VCaP (cell line): ENCODE measurements at regions not wholly inside any gene's neighbourhood (a gene's known extent, or its start where the extent isn't known, plus 50 kb on each side); places are given as distances from the start of the nearest gene placed in this dataset.
"Not testable (repeated sequence)": the region's sequence is repeated elsewhere in the genome, so short reads cannot be mapped to it uniquely, and the experiment has no call there.

Experiments used
- H3K27ac ChIP-seq: fragments of 450-650 bp; 2 replicates; pipeline ENCODE4 v1.5.1; 2017
- TF ChIP-seq, protein P1 (sequence below): fragments of 450-650 bp; conservative IDR thresholded peaks from 2 replicates; pipeline ENCODE4 v1.5.1; 2017; ENCODE audit warnings: mild to moderate bottlenecking, moderate library complexity

DNA sequence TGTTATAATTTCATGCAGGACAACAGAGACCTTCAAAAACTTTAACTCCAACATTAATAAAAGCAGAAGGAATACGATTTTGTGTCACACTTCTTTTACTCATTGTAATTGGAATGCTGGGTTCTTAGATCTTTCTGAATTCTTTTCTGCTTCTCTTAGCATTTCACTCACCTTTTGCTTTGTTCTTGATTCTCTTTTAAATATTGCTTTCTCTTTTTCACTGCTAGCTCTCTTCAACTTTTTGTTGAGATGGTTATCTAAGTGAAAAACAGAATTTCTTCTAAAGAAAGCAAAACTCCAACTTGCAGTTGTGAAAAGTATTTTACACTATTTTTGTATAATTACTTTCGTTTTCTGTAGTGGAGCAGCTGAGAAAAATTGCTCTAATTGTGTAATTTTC, 212.6 kb upstream of the KIF2A start:
- TF ChIP-seq, protein P1, sequence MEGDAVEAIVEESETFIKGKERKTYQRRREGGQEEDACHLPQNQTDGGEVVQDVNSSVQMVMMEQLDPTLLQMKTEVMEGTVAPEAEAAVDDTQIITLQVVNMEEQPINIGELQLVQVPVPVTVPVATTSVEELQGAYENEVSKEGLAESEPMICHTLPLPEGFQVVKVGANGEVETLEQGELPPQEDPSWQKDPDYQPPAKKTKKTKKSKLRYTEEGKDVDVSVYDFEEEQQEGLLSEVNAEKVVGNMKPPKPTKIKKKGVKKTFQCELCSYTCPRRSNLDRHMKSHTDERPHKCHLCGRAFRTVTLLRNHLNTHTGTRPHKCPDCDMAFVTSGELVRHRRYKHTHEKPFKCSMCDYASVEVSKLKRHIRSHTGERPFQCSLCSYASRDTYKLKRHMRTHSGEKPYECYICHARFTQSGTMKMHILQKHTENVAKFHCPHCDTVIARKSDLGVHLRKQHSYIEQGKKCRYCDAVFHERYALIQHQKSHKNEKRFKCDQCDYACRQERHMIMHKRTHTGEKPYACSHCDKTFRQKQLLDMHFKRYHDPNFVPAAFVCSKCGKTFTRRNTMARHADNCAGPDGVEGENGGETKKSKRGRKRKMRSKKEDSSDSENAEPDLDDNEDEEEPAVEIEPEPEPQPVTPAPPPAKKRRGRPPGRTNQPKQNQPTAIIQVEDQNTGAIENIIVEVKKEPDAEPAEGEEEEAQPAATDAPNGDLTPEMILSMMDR = no peak
- H3K27ac ChIP-seq = no peak overlapping the region

DNA sequence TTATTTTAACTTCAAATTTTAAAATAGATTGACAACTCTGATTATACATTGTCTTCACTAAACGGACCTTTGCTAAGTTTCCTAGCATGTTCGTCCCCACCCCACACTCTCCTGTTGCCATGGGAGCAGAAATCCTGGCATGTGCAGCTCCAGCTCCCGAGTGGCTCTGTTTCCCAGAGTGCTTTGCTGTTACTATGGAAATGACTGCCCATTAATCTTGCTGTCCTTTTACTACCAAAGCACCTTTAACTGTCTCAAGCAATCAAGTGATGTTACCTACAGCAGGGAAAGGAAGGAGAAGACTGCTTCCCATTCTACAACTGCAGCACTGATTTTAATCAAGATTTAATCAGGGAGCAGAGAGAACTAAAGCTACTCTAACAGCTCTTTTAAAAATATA, 212.0 kb upstream of the KIF2A start:
- TF ChIP-seq, protein P1 = no peak
- peak overlapping the region; percentile 45 for H3K27ac ChIP-seq

DNA sequence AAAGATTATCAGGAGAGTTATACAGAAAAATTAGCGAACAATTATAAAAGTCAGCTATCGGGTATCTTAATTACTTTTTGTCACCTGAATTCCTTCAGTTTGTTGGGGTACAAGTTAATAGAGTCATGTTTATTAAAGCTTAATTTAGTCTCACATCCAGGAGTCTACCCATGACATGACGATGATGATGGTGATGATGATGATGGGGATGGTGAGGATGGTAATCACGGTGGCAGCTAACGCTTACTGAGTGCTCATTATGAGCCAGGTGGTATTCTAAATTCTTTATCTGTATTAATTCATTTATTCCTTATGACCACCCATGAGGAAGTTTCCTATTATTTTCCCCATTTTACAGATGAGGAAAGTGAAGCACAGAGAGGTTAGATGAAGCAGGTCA, 208.6 kb upstream of the KIF2A start:
- TF ChIP-seq, protein P1 = no peak
- H3K27ac ChIP-seq = no peak overlapping the region

DNA sequence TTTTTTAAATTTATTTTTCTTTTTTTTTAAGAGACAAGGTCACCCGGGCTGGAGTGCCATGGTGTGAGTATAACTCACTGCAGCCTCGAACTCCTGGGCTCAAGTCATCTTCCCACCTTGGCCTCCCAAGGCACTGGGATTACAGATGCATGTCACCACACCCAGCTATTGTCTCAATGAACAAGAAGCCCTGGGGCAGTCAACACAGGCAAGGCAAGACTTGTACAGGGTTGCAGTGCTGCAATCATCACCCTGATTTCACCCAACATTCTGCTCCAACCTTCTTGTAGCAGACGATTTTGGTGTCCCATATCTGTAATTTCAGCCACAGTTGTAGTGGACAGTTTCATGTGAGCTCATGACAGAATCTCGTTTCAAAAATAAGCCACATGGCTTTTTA, 205.8 kb upstream of the KIF2A start:
- TF ChIP-seq, protein P1 = no peak
- no peak overlapping the region for H3K27ac ChIP-seq

DNA sequence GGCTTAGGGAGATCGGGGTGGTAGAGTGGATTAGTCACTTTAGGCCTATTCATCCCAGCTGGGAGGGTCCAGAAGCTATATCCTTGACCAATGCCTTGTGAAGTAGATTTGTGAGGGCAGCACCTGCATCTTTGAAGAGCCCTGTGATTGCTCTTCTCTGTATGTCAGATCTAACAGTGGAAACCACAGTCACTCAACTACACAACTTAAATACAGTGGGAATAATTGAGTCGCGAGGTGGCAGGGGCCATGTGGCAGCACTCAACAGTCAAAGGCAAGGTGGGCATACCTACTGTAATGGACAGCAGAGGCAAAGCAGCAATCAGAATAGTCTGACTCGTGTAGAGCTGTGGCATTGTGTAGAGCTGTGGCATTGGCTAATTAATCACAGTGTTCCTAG, 202.1 kb upstream of the KIF2A start:
- not testable (repeated sequence) for H3K27ac ChIP-seq

DNA sequence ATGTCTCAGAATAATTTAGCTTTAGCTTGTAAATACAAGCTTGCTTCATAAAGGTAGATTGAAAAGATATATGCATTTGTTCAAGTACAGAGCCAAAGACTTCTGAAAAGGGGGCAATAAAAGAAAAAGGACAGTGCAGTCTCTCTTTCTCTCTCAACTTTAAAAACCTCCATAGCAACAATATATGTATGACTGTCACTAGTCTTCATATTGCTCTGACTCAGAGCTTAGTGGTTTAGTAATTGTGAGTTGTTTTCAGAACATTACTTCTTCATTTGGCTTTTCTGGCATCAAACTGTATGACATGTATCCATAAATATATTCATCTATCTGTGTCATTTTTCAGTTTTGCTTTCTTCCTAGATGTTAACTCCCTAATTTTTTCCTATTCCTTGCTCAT, 194.6 kb upstream of the KIF2A start:
- TF ChIP-seq, protein P1 = no peak

DNA sequence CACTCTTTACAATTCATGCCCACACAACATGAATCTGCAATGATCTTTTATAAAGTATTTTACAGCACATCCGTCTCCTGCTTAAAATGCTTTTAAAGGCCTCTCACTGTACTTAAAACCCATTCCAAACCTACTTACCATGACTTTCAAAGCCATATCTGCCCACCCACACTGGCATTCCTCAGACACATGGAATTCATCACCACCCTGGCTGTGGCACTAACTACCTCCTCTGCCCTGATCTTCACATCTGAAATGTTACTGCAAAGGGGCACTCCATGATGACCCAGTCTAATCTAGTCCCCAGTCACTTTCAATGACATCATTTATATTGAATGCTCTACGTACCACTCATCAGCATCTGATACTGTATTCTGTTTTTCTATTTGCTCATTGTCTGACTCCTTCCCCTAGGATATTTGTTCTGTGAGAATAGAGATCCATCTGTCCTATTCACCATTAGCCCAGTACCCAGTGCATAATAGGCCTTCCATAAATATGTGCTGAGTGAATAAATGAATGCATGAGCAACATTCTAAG, 193.2 kb upstream of the KIF2A start:
- no peak overlapping the region for H3K27ac ChIP-seq
- TF ChIP-seq, protein P1 = no peak

More for the DNA sequence above, 194.6 kb upstream of the KIF2A start:
- no peak overlapping the region for H3K27ac ChIP-seq

DNA sequence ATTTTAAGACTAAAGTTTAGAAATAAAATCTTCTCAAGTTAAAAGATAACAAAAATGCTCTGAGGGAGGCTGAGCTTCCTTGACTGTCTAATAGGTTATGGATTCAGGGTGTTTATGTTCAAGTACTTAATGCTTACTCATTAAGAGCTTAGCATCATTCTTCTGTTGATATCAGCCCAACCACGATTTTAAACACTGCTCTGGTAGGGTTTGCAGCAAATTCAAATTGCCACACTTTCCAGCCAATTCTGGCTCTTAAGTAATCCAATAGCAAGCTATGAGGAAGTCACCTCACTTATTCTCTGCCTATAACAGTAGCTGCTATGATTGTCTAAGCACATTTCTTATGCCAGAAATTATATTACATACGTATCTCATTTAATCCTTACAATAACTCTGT, 191.0 kb upstream of the KIF2A start:
- TF ChIP-seq, protein P1 = no peak
- H3K27ac ChIP-seq = no peak overlapping the region
